ENCODE measurements at regions not wholly inside any gene's neighbourhood (a gene's known extent, or its start where the extent isn't known, plus 50 kb on each side); places are given as distances from the start of the nearest gene placed in this dataset.

DNA sequence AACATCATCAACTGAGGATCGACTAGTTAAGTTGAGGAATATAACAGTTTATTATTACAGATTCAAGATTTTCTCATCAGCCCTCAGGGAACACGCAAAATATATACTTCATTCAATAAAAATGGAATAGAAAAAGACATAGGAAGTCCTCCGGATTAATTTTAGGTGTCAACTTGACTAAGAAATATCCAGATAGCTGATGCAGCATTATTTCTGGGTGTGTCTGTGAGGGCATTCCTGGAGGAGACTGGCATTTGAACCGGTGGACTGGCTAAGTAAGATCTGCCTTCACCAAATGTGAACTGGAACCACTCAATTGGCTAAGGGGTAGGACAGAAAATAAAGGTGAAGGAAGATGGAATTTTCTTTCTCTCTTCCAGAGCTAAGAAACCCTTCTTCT lies 845.3 kb downstream of the SOCS6 start:
- CTCF ChIA-PET: no interaction called here
- Mint-ChIP-seq H3K4me3 (no peak overlapping the region), H3K27me3 (ENCODE audit: low read depth) (no peaks in the 10 kb centered on the region), H3K9me3 (no peaks in the 10 kb centered on the region), H3K36me3 (ENCODE audit: low read depth) (no peaks in the 10 kb centered on the region), H3K27ac (no peak overlapping the region), H3K4me1 (ENCODE audit: low read depth) (no peaks in the 10 kb centered on the region)
- no peak for DNase-seq
- intact Hi-C loops (cut with micrococcal nuclease): no loop called here

DNA sequence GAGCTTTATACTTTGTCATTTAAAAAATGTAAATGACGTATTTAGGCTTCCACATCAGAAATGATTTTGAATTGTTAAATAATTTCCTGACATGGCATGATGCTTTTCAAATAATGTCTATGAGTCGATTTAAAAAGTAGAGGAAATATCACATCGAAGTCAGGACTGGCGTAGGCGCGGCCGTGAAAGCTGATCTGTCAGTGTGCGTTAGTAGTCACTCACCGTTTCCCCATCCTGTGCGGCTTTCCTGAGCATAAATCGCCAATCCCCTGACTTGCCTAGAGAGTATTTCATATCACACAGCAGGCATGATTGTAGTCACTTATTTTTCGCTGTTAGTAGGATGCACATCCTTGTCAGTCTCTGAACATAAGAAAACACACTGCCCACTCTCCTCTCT lies 843.1 kb downstream of the SOCS6 start:
- CTCF ChIA-PET: interaction anchor here (1.5 kb wide), 1 partner anchor 10 kb away, joined by 3 read pairs; no protein-coding TSS in a partner anchor
- no peaks in the 10 kb centered on the region for H3K9me3 Mint-ChIP-seq
- no peak overlapping the region for H3K27ac Mint-ChIP-seq
- intact Hi-C loops (cut with micrococcal nuclease): no loop called here
- DNase-seq: no peak
- H3K27me3 Mint-ChIP-seq (ENCODE audit: low read depth): no peaks in the 10 kb centered on the region
- H3K36me3 Mint-ChIP-seq (ENCODE audit: low read depth): no peaks in the 10 kb centered on the region
- H3K4me3 Mint-ChIP-seq: no peak overlapping the region
- H3K4me1 Mint-ChIP-seq (ENCODE audit: low read depth): no peaks in the 10 kb centered on the region

- DNase-seq: no peak
- H3K27me3 Mint-ChIP-seq (ENCODE audit: low read depth): no peaks in the 10 kb centered on the region
- no peak overlapping the region for H3K4me3 Mint-ChIP-seq
- H3K27ac Mint-ChIP-seq: no peak overlapping the region
- CTCF ChIA-PET: no interaction called here
- intact Hi-C loops (cut with micrococcal nuclease): no loop called here
- no peaks in the 10 kb centered on the region for H3K36me3 Mint-ChIP-seq (ENCODE audit: low read depth)
- peaks cover 1% of the 10 kb centered on the region for H3K9me3 Mint-ChIP-seq
- H3K4me1 Mint-ChIP-seq (ENCODE audit: low read depth): no peaks in the 10 kb centered on the region
These were observed 841.5 kb downstream of the SOCS6 start for GRCh38 chr18:71130351-71130750.

GRCh38 chr18:71125581-71125980 lies 836.7 kb downstream of the SOCS6 start:
- Mint-ChIP-seq H3K4me3 (no peak overlapping the region), H3K4me1 (ENCODE audit: low read depth) (no peaks in the 10 kb centered on the region), H3K27ac (no peak overlapping the region), H3K27me3 (ENCODE audit: low read depth) (no peaks in the 10 kb centered on the region), H3K9me3 (peaks cover 12% of the 10 kb centered on the region), H3K36me3 (ENCODE audit: low read depth) (no peaks in the 10 kb centered on the region)
- no peak for DNase-seq
- CTCF ChIA-PET: no interaction called here
- intact Hi-C loops (cut with micrococcal nuclease): no loop called here

- H3K27ac Mint-ChIP-seq: no peak overlapping the region
- no peak for DNase-seq
- no peaks in the 10 kb centered on the region for H3K4me1 Mint-ChIP-seq (ENCODE audit: low read depth)
- intact Hi-C loops (cut with micrococcal nuclease): no loop called here
- peaks cover 5% of the 10 kb centered on the region for H3K9me3 Mint-ChIP-seq
- H3K27me3 Mint-ChIP-seq (ENCODE audit: low read depth): no peaks in the 10 kb centered on the region
- H3K36me3 Mint-ChIP-seq (ENCODE audit: low read depth): no peaks in the 10 kb centered on the region
- CTCF ChIA-PET: no interaction called here
- no peak overlapping the region for H3K4me3 Mint-ChIP-seq
These were observed 827.7 kb downstream of the SOCS6 start for GRCh38 chr18:71116535-71116934.

GRCh38 chr18:71115261-71115660 lies 826.4 kb downstream of the SOCS6 start:
- no peak overlapping the region for H3K4me3 Mint-ChIP-seq
- no peaks in the 10 kb centered on the region for H3K36me3 Mint-ChIP-seq (ENCODE audit: low read depth)
- no peak overlapping the region for H3K27ac Mint-ChIP-seq
- H3K4me1 Mint-ChIP-seq (ENCODE audit: low read depth): no peaks in the 10 kb centered on the region
- H3K9me3 Mint-ChIP-seq: no peaks in the 10 kb centered on the region
- H3K27me3 Mint-ChIP-seq (ENCODE audit: low read depth): no peaks in the 10 kb centered on the region
- no peak for DNase-seq
- CTCF ChIA-PET: no interaction called here
- intact Hi-C loops (cut with micrococcal nuclease): no loop called here

GRCh38 chr18:71114550-71115210 lies 825.8 kb downstream of the SOCS6 start:
- Mint-ChIP-seq H3K4me1 (ENCODE audit: low read depth) (no peaks in the 10 kb centered on the region), H3K9me3 (no peaks in the 10 kb centered on the region), H3K36me3 (ENCODE audit: low read depth) (no peaks in the 10 kb centered on the region), H3K4me3 (no peak overlapping the region), H3K27me3 (ENCODE audit: low read depth) (no peaks in the 10 kb centered on the region), H3K27ac (no peak overlapping the region)
- DNase-seq: no peak
- intact Hi-C loops (cut with micrococcal nuclease): no loop called here
- CTCF ChIA-PET: no interaction called here

DNA sequence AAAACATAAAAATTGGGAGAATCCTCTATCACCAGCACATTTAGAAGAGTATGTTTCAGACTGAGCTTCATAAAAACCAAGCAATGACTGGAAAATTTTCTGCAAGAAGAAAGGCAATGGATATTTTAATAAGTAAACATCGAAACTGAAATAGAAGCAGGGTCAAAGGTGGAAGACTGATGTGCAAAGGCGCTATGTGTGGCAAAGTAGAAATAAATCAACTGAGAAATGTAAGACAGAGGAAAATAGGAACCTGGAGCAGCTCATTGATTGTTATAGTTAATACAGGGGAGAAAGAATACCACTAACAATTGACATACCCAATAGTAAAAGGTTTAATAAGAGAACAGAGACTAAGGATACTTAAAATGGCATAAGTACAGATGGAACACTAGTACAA lies 818.4 kb downstream of the SOCS6 start:
- CTCF ChIA-PET: no interaction called here
- Mint-ChIP-seq H3K4me1 (ENCODE audit: low read depth) (no peaks in the 10 kb centered on the region), H3K36me3 (ENCODE audit: low read depth) (no peaks in the 10 kb centered on the region), H3K27me3 (ENCODE audit: low read depth) (no peaks in the 10 kb centered on the region), H3K27ac (no peak overlapping the region), H3K9me3 (no peaks in the 10 kb centered on the region), H3K4me3 (no peak overlapping the region)
- DNase-seq: no peak
- intact Hi-C loops (cut with micrococcal nuclease): no loop called here

- Mint-ChIP-seq H3K36me3 (ENCODE audit: low read depth) (no peaks in the 10 kb centered on the region), H3K9me3 (no peaks in the 10 kb centered on the region), H3K27me3 (ENCODE audit: low read depth) (no peaks in the 10 kb centered on the region), H3K4me1 (ENCODE audit: low read depth) (no peaks in the 10 kb centered on the region), H3K27ac (no peak overlapping the region), H3K4me3 (no peak overlapping the region)
- CTCF ChIA-PET: no interaction called here
- intact Hi-C loops (cut with micrococcal nuclease): no loop called here
- no peak for DNase-seq
These were observed 817.9 kb downstream of the SOCS6 start for GRCh38 chr18:71106701-71107100.

GRCh38 chr18:71105994-71106546 lies 817.2 kb downstream of the SOCS6 start:
- H3K27ac Mint-ChIP-seq: no peak overlapping the region
- no peak overlapping the region for H3K4me3 Mint-ChIP-seq
- CTCF ChIA-PET: no interaction called here
- H3K4me1 Mint-ChIP-seq (ENCODE audit: low read depth): no peaks in the 10 kb centered on the region
- no peak for DNase-seq
- H3K9me3 Mint-ChIP-seq: no peaks in the 10 kb centered on the region
- H3K27me3 Mint-ChIP-seq (ENCODE audit: low read depth): no peaks in the 10 kb centered on the region
- intact Hi-C loops (cut with micrococcal nuclease): no loop called here
- H3K36me3 Mint-ChIP-seq (ENCODE audit: low read depth): no peaks in the 10 kb centered on the region

DNA sequence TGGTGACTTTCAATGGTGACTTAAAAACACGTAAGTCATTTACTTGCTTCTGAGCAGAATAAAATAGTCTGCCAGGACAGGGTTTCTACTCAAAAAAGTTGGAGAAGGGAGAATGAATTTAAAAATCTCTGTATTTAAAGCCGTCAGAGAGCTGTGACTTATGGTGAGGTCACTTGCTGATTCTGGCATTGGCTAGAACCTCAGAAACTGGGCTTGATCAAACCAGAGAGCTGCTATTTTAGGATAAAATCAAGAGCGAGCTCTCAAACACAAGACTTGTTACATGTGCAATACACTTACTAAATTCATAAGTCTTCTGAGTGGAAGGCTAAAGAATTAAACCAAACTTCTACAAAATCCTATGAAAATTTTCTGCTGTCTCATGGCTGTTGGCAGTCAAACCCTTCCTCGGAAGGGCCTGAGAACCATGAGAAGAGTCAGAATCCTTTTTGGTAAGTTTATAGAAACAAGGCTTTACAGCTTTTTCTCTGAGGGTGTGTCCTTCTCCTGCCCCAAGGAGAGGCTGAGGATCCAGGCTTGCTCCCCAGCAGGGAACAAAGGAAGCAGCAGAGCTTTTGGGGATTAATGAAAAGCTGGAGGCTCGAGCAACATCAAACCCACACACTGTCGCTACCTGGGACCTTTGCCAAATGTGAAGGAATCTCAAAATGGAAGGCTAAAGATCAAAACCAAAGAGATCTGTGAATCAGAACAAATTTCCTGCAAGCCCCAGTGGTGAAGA lies 816.4 kb downstream of the SOCS6 start:
- CTCF ChIA-PET: no interaction called here
- intact Hi-C loops (cut with micrococcal nuclease): no loop called here
- no peak overlapping the region for H3K27ac Mint-ChIP-seq
- no peak overlapping the region for H3K4me3 Mint-ChIP-seq
- no peak for DNase-seq
- no peaks in the 10 kb centered on the region for H3K4me1 Mint-ChIP-seq (ENCODE audit: low read depth)
- no peaks in the 10 kb centered on the region for H3K27me3 Mint-ChIP-seq (ENCODE audit: low read depth)
- H3K36me3 Mint-ChIP-seq (ENCODE audit: low read depth): no peaks in the 10 kb centered on the region
- no peaks in the 10 kb centered on the region for H3K9me3 Mint-ChIP-seq

- Mint-ChIP-seq H3K36me3 (ENCODE audit: low read depth) (no peaks in the 10 kb centered on the region), H3K4me1 (ENCODE audit: low read depth) (no peaks in the 10 kb centered on the region)
- intact Hi-C loops (cut with micrococcal nuclease): no loop called here
These were observed 790.8 kb downstream of the SOCS6 start for GRCh38 chr18:71079606-71080005.

GRCh38 chr18:71077451-71077850 lies 788.6 kb downstream of the SOCS6 start:
- H3K27me3 Mint-ChIP-seq (ENCODE audit: low read depth): peaks cover 3% of the 10 kb centered on the region
- CTCF ChIA-PET: no interaction called here
- DNase-seq: no peak
- no peak overlapping the region for H3K27ac Mint-ChIP-seq
- no peaks in the 10 kb centered on the region for H3K9me3 Mint-ChIP-seq
- intact Hi-C loops (cut with micrococcal nuclease): no loop called here
- no peaks in the 10 kb centered on the region for H3K4me1 Mint-ChIP-seq (ENCODE audit: low read depth)
- no peak overlapping the region for H3K4me3 Mint-ChIP-seq
- no peaks in the 10 kb centered on the region for H3K36me3 Mint-ChIP-seq (ENCODE audit: low read depth)

More at GRCh38 chr18:71079606-71080005, 790.8 kb downstream of the SOCS6 start:
- CTCF ChIA-PET: interaction anchor here (0.5 kb wide), 1 partner anchor 145 kb away, joined by 3 read pairs; no protein-coding TSS in a partner anchor
- no peak overlapping the region for H3K4me3 Mint-ChIP-seq
- no peaks in the 10 kb centered on the region for H3K9me3 Mint-ChIP-seq
- H3K27me3 Mint-ChIP-seq (ENCODE audit: low read depth): peaks cover 3% of the 10 kb centered on the region
- no peak overlapping the region for H3K27ac Mint-ChIP-seq
- no peak for DNase-seq

Measured in activated naive CD4-positive, alpha-beta T cell treated with anti-CD3 and anti-CD28 coated beads for 36 hours (primary cell).